Ectodermal cell (in vitro differentiated cells): ENCODE measurements at regions not wholly inside any gene's neighbourhood (a gene's known extent, or its start where the extent isn't known, plus 50 kb on each side); places are given as distances from the start of the nearest gene placed in this dataset.
"Not testable (repeated sequence)": the region's sequence is repeated elsewhere in the genome, so short reads cannot be mapped to it uniquely, and the experiment has no call there.

Source experiments
- H3K27ac ChIP-seq: 2 replicates; pipeline ENCODE4 v1.7.0; 2013; ENCODE audit warnings: mild to moderate bottlenecking, low read depth, low read length; ENCODE audit not compliant: insufficient read depth, poor library complexity, severe bottlenecking
- H3K27me3 ChIP-seq: 2 replicates; pipeline ENCODE4 v1.7.0; 2013; ENCODE audit warnings: mild to moderate bottlenecking, low read length; ENCODE audit not compliant: insufficient read depth, control insufficient read depth, poor library complexity, severe bottlenecking
- H3K36me3 ChIP-seq: one replicate; pipeline ENCODE4 v1.7.0; 2013; ENCODE audit warnings: low read length; ENCODE audit not compliant: control insufficient read depth, insufficient read depth
- H3K4me1 ChIP-seq: one replicate; pipeline ENCODE4 v1.7.0; 2013; ENCODE audit warnings: low read length; ENCODE audit not compliant: control insufficient read depth, insufficient read depth
- H3K4me3 ChIP-seq: 2 replicates; pipeline ENCODE4 v1.7.0; 2013; ENCODE audit warnings: low read depth, low read length, control low read depth; ENCODE audit not compliant: insufficient read depth
- H3K9me3 ChIP-seq: 2 replicates; pipeline ENCODE4 v1.7.0; 2013; ENCODE audit warnings: mild to moderate bottlenecking, low read length, moderate library complexity; ENCODE audit not compliant: control insufficient read depth
- WGBS, 2 experiments: methylation state at CpG; one replicate each; pipeline ENCODE4 v1.1.7; 2013; ENCODE audit warnings: missing lambda C conversion rate in 2 of 2; 5-methylcytosine and 5-hydroxymethylcytosine counted together

DNA sequence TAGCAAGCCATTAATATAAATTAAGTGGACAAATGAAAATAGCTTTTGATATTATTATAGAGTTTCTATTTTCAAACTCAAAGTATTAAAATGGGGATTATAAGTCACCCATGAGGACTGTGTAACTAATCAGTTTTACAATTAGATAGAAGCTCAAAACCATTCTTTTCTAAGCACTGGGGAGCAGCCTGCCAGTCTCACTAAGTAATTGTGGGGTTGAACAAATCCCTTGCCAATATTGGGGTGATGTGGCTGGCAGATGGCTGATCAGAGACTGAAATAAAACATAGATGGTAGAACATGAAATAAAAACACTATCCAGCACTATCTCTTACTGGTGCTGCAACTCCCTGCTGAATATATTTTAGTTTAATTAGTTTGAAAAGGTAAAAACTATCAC is 353.2 kb downstream of the FLRT2 start:
- H3K27me3 ChIP-seq = no peaks in the 10 kb centered on the region
- H3K36me3 ChIP-seq = no peaks in the 10 kb centered on the region
- no peaks in the 10 kb centered on the region for H3K4me1 ChIP-seq
- no peak overlapping the region for H3K4me3 ChIP-seq
- no peak overlapping the region for H3K27ac ChIP-seq
- no peaks in the 10 kb centered on the region for H3K9me3 ChIP-seq

DNA sequence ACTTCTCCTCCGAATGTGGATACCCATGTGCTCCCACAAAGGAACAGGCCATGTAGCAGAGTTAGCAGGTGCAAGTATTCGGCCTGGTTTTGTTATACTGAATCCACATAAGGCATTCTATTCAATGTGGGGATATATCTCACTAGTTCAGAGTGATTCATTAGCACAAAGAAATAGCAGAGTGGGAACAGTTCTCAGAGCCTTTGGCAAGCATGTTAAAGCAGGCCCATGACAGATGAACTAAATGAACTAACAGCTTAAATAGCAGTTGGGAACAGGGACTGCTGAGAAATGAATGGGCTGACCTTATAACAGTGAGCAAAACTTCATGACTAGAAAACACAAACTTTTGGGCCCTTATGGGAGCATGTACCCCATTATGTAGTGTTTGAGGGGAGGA is 352.0 kb downstream of the FLRT2 start:
- WGBS, 2 experiments = 97 to 98% methylated on average over 2 of the region's 2 CpGs
- no peaks in the 10 kb centered on the region for H3K36me3 ChIP-seq

DNA sequence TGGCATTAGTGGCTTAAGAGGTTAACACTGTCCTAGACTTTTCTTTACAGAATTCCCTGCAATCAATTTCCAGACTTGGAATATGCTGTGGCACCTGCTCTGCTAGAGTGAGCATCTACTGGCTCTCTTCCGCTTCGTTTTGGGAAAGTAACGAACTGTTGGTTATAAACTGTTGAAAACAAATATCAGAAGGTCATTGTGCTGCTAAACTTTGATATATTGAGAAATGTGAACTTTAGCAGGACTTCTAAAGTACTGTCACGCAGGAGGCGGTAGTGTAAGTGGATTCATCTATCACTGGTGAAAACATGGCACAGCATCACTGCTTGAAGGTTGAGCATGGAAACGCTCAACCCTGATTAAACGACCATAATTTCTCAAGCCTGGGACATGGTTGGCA is 348.9 kb downstream of the FLRT2 start:
- H3K36me3 ChIP-seq = no peaks in the 10 kb centered on the region
- H3K27me3 ChIP-seq = no peaks in the 10 kb centered on the region
- 97 to 98% methylated on average over 7 of the region's 7 CpGs for WGBS, 2 experiments
- no peaks in the 10 kb centered on the region for H3K9me3 ChIP-seq
- H3K27ac ChIP-seq = no peak overlapping the region
- H3K4me3 ChIP-seq = no peak overlapping the region
- H3K4me1 ChIP-seq = no peaks in the 10 kb centered on the region

More for the DNA sequence above, 352.0 kb downstream of the FLRT2 start:
- Histone ChIP-seq H3K4me3 (no peak overlapping the region), H3K27me3 (no peaks in the 10 kb centered on the region), H3K4me1 (no peaks in the 10 kb centered on the region), H3K9me3 (no peaks in the 10 kb centered on the region), H3K27ac (no peak overlapping the region)

GRCh38 chr14:85873006-85873405 is 343.1 kb downstream of the FLRT2 start:
- Histone ChIP-seq H3K36me3 (no peaks in the 10 kb centered on the region), H3K4me1 (no peaks in the 10 kb centered on the region), H3K4me3 (no peak overlapping the region), H3K9me3 (no peaks in the 10 kb centered on the region), H3K27ac (no peak overlapping the region), H3K27me3 (no peaks in the 10 kb centered on the region)
- WGBS, 2 experiments = 74 to 86% methylated on average over 4 to 6 of the region's 6 CpGs

- H3K27ac ChIP-seq = no peak overlapping the region
- no peaks in the 10 kb centered on the region for H3K36me3 ChIP-seq
- no peaks in the 10 kb centered on the region for H3K4me1 ChIP-seq
- no peaks in the 10 kb centered on the region for H3K27me3 ChIP-seq
- H3K9me3 ChIP-seq = no peaks in the 10 kb centered on the region
- no peak overlapping the region for H3K4me3 ChIP-seq
- 89 to 100% methylated on average over 3 of the region's 4 CpGs for WGBS, 2 experiments
Observed at GRCh38 chr14:85867450-85867849, 337.5 kb downstream of the FLRT2 start.

DNA sequence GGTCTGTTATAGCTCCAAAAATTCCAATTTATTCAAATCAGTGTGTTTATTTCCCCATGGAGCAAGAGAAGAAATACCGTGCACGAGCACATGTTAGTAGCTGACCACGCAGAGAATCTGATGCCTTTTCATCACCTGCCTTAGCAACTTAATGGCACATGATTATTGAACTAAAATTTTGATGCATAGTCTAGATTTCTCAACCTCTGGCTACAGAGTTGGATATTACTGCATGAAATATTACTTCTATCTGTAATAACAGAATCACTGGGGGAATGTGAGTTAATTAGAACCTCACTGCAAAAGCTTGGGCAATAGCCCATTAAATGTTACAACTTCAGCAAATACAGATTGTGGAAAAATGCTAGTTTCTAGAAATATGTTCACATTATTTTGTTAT is 335.8 kb downstream of the FLRT2 start:
- 93 to 95% methylated on average over 3 of the region's 3 CpGs for WGBS, 2 experiments
- no peaks in the 10 kb centered on the region for H3K36me3 ChIP-seq
- no peaks in the 10 kb centered on the region for H3K9me3 ChIP-seq
- H3K4me1 ChIP-seq = no peaks in the 10 kb centered on the region
- H3K4me3 ChIP-seq = no peak overlapping the region
- no peaks in the 10 kb centered on the region for H3K27me3 ChIP-seq
- H3K27ac ChIP-seq = no peak overlapping the region

DNA sequence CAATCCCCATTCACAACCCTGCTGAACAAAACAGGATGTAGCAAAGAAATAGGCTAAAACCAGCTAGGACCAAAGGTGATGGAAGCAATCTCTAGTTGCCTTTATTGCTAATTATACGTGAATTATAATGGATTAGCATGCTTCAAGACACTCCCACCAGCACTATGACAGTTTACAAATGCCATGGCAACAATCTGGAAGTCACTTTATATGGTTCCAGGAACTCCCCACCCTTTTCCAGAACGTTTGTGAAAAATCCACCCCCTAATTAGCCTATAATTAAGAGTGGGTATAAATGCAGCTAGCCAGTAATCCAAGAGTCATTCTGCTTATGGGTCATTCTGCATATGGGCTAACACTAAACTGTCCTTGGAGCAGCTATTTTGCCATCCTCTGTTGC is 328.7 kb downstream of the FLRT2 start:
- WGBS, 2 experiments = 90 to 100% methylated on average over 1 to 2 of the region's 2 CpGs
- H3K9me3 ChIP-seq = no peaks in the 10 kb centered on the region
- H3K27me3 ChIP-seq = no peaks in the 10 kb centered on the region

DNA sequence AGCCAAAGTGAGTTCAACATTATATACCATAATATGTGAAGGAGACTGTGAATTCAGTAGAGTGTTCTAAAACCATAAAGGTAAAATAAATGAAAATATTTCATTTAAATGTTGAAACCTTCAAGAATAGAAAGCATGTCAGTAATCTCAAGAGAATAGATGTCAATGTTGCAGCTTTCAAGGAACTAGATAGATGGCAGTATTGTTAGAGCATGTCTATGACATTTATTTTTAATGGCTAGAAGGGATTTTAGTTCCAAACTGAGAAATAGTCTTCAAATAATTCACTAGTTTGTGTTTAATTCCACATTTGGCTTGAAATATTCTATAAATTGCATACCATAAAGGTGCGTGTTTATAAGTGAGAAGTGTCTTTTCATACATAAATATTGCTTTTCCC is 326.5 kb downstream of the FLRT2 start:
- Histone ChIP-seq H3K36me3 (no peaks in the 10 kb centered on the region), H3K9me3 (no peaks in the 10 kb centered on the region), H3K4me3 (no peak overlapping the region), H3K4me1 (no peaks in the 10 kb centered on the region), H3K27me3 (no peaks in the 10 kb centered on the region), H3K27ac (no peak overlapping the region)
- 100% methylated on average over 1 of the region's 1 CpG; no CpG with 5 or more reads in 1 of the 2 experiments for WGBS, 2 experiments

More for the DNA sequence above, 328.7 kb downstream of the FLRT2 start:
- H3K4me3 ChIP-seq = no peak overlapping the region
- no peak overlapping the region for H3K27ac ChIP-seq
- H3K4me1 ChIP-seq = no peaks in the 10 kb centered on the region
- no peaks in the 10 kb centered on the region for H3K36me3 ChIP-seq

GRCh38 chr14:85853996-85854526 is 324.1 kb downstream of the FLRT2 start:
- Histone ChIP-seq H3K27ac (no peak overlapping the region), H3K27me3 (no peaks in the 10 kb centered on the region), H3K4me1 (no peaks in the 10 kb centered on the region), H3K36me3 (no peaks in the 10 kb centered on the region), H3K4me3 (no peak overlapping the region), H3K9me3 (no peaks in the 10 kb centered on the region)
- 99 to 100% methylated on average over 1 to 2 of the region's 2 CpGs for WGBS, 2 experiments

GRCh38 chr14:85852906-85853305 is 323.0 kb downstream of the FLRT2 start:
- no peaks in the 10 kb centered on the region for H3K9me3 ChIP-seq
- no peaks in the 10 kb centered on the region for H3K27me3 ChIP-seq
- no peak overlapping the region for H3K4me3 ChIP-seq
- H3K4me1 ChIP-seq = no peaks in the 10 kb centered on the region
- WGBS, 2 experiments = 95% methylated on average over 5 of the region's 5 CpGs; no CpG with 5 or more reads in 1 of the 2 experiments
- no peak overlapping the region for H3K27ac ChIP-seq
- H3K36me3 ChIP-seq = no peaks in the 10 kb centered on the region

- not testable (repeated sequence) for H3K27ac ChIP-seq, H3K9me3 ChIP-seq, H3K4me3 ChIP-seq, H3K36me3 ChIP-seq, H3K4me1 ChIP-seq, H3K27me3 ChIP-seq
- 94 to 100% methylated on average over 1 to 4 of the region's 4 CpGs for whole genome bisulfite sequencing, 2 experiments
Observed at GRCh38 chr14:85852123-85852522, 322.2 kb downstream of the FLRT2 start.
